ENCODE measurements at regions not wholly inside any gene's neighbourhood (a gene's known extent, or its start where the extent isn't known, plus 50 kb on each side); places are given as distances from the start of the nearest gene placed in this dataset.
A peak's percentile ranks its signal among the peaks of the same experiment; 100 is the strongest.

GRCh38 chr15:69712991-69713390, 260.4 kb downstream of the RPLP1 start:
- CTCF ChIA-PET: interaction anchor here (1.5 kb wide), 1 partner anchor 11 kb away, joined by 6 read pairs; no protein-coding TSS in a partner anchor
- POLR2A ChIA-PET: interaction anchor here (0.6 kb wide), 1 partner anchor 136 kb away, joined by 3 read pairs; no protein-coding TSS in a partner anchor
- no peak for TF ChIP-seq CTCF (IDR thresholded peaks at IDR 0.05; ENCODE audit: control extremely low read depth, extremely low read depth, low read depth, missing control alignments)
- no peak for DNase-seq (ENCODE audit: extremely low spot score)

- no peak for TF ChIP-seq CTCF (IDR thresholded peaks at IDR 0.05; ENCODE audit: control extremely low read depth, extremely low read depth, low read depth, missing control alignments)
- CTCF ChIA-PET: interaction anchor here (0.7 to 1.3 kb wide), 3 partner anchors 9 to 384 kb away, joined by 3 read pairs; no protein-coding TSS in a partner anchor
- peak; percentile 64 for DNase-seq (ENCODE audit: extremely low spot score)
- POLR2A ChIA-PET: no interaction called here
Observed at GRCh38 chr15:69713726-69714559, 261.3 kb downstream of the RPLP1 start.

DNA sequence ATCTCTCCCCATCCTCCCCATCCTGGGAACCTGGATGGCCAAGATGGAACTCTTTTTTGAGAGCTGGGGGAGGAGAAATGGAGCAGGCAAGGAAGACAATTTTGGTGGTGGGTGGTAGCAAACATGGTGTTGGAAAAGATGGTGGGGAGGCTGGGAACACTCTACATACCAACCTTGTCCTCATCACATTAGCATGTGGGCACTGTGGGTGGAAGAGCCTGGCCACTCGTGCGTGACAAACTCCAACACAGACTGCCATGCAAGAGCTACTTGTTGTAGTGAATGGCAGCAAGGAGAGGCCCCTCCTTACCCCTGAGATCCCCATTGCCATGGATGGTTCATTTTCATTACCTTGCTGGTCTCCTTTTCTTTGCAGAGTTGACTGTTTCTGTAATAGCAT, 262.6 kb downstream of the RPLP1 start:
- ChIA-PET CTCF (interaction anchor here (0.9 kb wide), 1 partner anchor 13 kb away, joined by 3 read pairs; no protein-coding TSS in a partner anchor), POLR2A (no interaction called here)
- DNase-seq (ENCODE audit: extremely low spot score): no peak
- no peak for TF ChIP-seq CTCF (IDR thresholded peaks at IDR 0.05; ENCODE audit: control extremely low read depth, extremely low read depth, low read depth, missing control alignments)

- no peak for TF ChIP-seq CTCF (IDR thresholded peaks at IDR 0.05; ENCODE audit: control extremely low read depth, extremely low read depth, low read depth, missing control alignments)
- POLR2A ChIA-PET: no interaction called here
- CTCF ChIA-PET: no interaction called here
- DNase-seq (ENCODE audit: extremely low spot score): no peak
Observed at GRCh38 chr15:69718436-69718835, 265.8 kb downstream of the RPLP1 start.

DNA sequence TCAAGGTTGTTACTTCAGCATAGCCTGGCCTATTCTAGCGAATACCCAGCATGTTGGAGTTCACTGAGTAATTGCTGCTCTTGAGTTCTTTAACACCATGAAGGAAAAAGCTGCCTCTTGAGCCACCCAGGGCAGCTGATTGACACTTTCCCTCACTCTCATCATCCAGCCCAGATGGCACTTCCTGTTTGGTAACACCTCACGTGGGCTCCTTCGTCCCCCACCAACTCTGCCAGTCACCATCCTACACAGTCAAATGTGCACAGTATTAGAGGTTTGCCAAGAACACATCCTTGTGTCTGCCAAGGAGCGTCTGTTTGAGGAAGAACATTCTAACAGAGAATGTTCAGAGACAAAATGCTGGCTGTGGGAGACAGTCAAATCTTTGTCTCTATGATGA, 266.3 kb downstream of the RPLP1 start:
- DNase-seq (ENCODE audit: extremely low spot score): no peak
- ChIA-PET POLR2A (no interaction called here), CTCF (interaction anchor here (1.1 kb wide), 1 partner anchor 40 kb away, joined by 3 read pairs; no protein-coding TSS in a partner anchor)
- TF ChIP-seq CTCF (IDR thresholded peaks at IDR 0.05; ENCODE audit: control extremely low read depth, extremely low read depth, low read depth, missing control alignments): no peak

DNA sequence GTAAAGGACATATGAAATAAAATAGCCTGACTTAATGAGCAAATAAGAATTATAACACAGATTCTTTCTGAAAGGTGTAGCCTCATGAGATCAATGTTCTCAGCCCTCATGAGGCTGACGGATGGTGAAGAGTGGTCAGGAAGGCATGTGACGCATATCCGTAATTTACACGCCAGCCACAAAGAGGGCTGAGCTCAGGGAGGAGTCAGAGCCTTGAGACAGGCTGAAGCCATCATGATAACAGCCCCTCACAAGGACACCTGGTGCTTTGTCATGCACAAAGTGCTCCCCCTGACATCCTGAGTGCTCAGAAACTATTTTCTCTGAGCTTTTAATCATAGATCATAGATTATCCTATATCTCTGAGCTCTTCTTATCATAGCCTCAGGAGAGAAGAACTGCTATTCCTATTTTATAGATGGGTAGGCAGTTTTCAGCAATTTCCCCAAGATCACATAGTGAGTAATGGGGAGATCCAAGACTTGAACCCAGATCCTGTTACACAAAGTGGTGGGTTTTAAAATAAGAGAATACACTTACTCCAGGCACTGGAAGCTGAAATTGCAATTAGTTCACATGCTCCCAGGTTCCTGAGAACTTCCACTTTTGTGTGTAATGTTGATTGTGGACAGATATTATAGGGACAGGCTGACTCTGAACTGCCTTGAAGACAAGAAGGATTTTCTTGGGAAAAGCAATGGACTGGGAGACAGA, 267.1 kb downstream of the RPLP1 start:
- ChIA-PET CTCF (interaction anchor here (0.9 to 1.5 kb wide), 4 partner anchors 9 to 257 kb away, joined by 3 to 6 read pairs (median 3); no protein-coding TSS in a partner anchor), POLR2A (interaction anchor here (0.9 kb wide), 1 partner anchor 50 kb away, joined by 3 read pairs; no protein-coding TSS in a partner anchor)
- no peak for TF ChIP-seq CTCF (IDR thresholded peaks at IDR 0.05; ENCODE audit: control extremely low read depth, extremely low read depth, low read depth, missing control alignments)
- peak; percentile 31 for DNase-seq (ENCODE audit: extremely low spot score)

Data from GM10248 (cell line).